ENCODE measurements at regions not wholly inside any gene's neighbourhood (a gene's known extent, or its start where the extent isn't known, plus 50 kb on each side); places are given as distances from the start of the nearest gene placed in this dataset.

- Histone ChIP-seq H3K36me3 (ENCODE audit: control insufficient read depth in 2 of 3, insufficient read depth in 3 of 3, low read length in 3 of 3) (no peaks in the 10 kb centered on the region), H3K4me3 (ENCODE audit: low read length in 3 of 3) (no peak overlapping the region), H3K9ac (ENCODE audit: low read length in 3 of 3) (no peak overlapping the region), H3K4me1 (ENCODE audit: control insufficient read depth in 2 of 3, insufficient read depth in 2 of 3, low read depth in 1 of 3, low read length in 3 of 3) (peaks cover 0 to 9% (median 0%) of the 10 kb centered on the region in 3 donors), H3K27me3 (ENCODE audit: control insufficient read depth, insufficient read depth, low read length) (no peaks in the 10 kb centered on the region), H3K9me3 (ENCODE audit: control insufficient read depth in 2 of 3, insufficient read depth in 1 of 3, low read length in 3 of 3) (no peaks in the 10 kb centered on the region), H3K27ac (ENCODE audit: low read depth in 2 of 2, low read length in 2 of 2) (no peak overlapping the region)
- FAIRE-seq (no peak), DNase-seq (no peak)
- intact Hi-C loops (cut with DNase I): no loop called here
- TF ChIP-seq CTCF (IDR thresholded peaks at IDR 0.05; ENCODE audit: borderline replicate concordance, extremely low read depth, insufficient read depth): no peak
Observed at GRCh38 chr10:124217031-124217430, 123.6 kb upstream of the CHST15 start.

GRCh38 chr10:124214610-124215375, 121.4 kb upstream of the CHST15 start:
- Histone ChIP-seq H3K27me3 (ENCODE audit: control insufficient read depth, insufficient read depth, low read length) (no peaks in the 10 kb centered on the region), H3K9me3 (ENCODE audit: control insufficient read depth in 2 of 3, insufficient read depth in 1 of 3, low read length in 3 of 3) (peaks cover 0 to 5% (median 2%) of the 10 kb centered on the region in 3 donors), H3K4me1 (ENCODE audit: control insufficient read depth in 2 of 3, insufficient read depth in 2 of 3, low read depth in 1 of 3, low read length in 3 of 3) (no peaks in the 10 kb centered on the region), H3K9ac (ENCODE audit: low read length in 3 of 3) (no peak overlapping the region), H3K27ac (ENCODE audit: low read depth in 2 of 2, low read length in 2 of 2) (no peak overlapping the region), H3K4me3 (ENCODE audit: low read length in 3 of 3) (no peak overlapping the region), H3K36me3 (ENCODE audit: control insufficient read depth in 2 of 3, insufficient read depth in 3 of 3, low read length in 3 of 3) (no peaks in the 10 kb centered on the region)
- FAIRE-seq: no peak
- intact Hi-C loops (cut with DNase I): no loop called here
- peak in 2 of 5 donors; percentile 19 to 62 for DNase-seq
- TF ChIP-seq CTCF (IDR thresholded peaks at IDR 0.05; ENCODE audit: borderline replicate concordance, extremely low read depth, insufficient read depth): no peak

- Histone ChIP-seq H3K36me3 (ENCODE audit: control insufficient read depth in 2 of 3, insufficient read depth in 3 of 3, low read length in 3 of 3) (no peaks in the 10 kb centered on the region), H3K4me3 (ENCODE audit: low read length in 3 of 3) (no peak overlapping the region), H3K27me3 (ENCODE audit: control insufficient read depth, insufficient read depth, low read length) (no peaks in the 10 kb centered on the region), H3K9ac (ENCODE audit: low read length in 3 of 3) (no peak overlapping the region), H3K4me1 (ENCODE audit: control insufficient read depth in 2 of 3, insufficient read depth in 2 of 3, low read depth in 1 of 3, low read length in 3 of 3) (no peaks in the 10 kb centered on the region), H3K9me3 (ENCODE audit: control insufficient read depth in 2 of 3, insufficient read depth in 1 of 3, low read length in 3 of 3) (peaks cover 0 to 5% (median 2%) of the 10 kb centered on the region in 3 donors), H3K27ac (ENCODE audit: low read depth in 2 of 2, low read length in 2 of 2) (no peak overlapping the region)
- intact Hi-C loops (cut with DNase I): no loop called here
- no peak for TF ChIP-seq CTCF (IDR thresholded peaks at IDR 0.05; ENCODE audit: borderline replicate concordance, extremely low read depth, insufficient read depth)
- no peak for FAIRE-seq
- peak in 4 of 5 donors; percentile 23 to 56 (median 42) for DNase-seq
Observed at GRCh38 chr10:124213899-124214510, 120.6 kb upstream of the CHST15 start.

Measured in kidney (tissue), 13 donors.